ENCODE measurements at regions not wholly inside any gene's neighbourhood (a gene's known extent, or its start where the extent isn't known, plus 50 kb on each side); places are given as distances from the start of the nearest gene placed in this dataset.

DNA sequence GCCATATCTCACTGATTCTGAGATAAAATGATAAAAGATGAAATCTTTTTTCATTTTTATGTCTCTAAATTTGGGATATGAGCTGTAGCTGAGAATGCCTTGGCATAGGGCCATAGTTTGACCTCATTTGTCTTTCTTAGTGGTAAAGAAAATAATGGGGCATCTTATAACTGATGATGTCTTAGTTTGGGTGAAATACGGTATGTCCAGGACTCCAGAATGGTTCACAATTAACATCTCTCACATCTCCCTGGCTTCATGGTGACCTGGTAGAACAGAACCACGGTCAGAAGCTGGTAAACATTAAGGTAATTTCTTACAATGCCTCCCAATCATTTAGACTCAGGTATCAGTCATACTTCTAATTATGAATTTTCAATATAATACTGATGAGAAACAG, 250.8 kb downstream of the MAT2B start:
- TF ChIP-seq, protein P1, sequence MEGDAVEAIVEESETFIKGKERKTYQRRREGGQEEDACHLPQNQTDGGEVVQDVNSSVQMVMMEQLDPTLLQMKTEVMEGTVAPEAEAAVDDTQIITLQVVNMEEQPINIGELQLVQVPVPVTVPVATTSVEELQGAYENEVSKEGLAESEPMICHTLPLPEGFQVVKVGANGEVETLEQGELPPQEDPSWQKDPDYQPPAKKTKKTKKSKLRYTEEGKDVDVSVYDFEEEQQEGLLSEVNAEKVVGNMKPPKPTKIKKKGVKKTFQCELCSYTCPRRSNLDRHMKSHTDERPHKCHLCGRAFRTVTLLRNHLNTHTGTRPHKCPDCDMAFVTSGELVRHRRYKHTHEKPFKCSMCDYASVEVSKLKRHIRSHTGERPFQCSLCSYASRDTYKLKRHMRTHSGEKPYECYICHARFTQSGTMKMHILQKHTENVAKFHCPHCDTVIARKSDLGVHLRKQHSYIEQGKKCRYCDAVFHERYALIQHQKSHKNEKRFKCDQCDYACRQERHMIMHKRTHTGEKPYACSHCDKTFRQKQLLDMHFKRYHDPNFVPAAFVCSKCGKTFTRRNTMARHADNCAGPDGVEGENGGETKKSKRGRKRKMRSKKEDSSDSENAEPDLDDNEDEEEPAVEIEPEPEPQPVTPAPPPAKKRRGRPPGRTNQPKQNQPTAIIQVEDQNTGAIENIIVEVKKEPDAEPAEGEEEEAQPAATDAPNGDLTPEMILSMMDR (IDR thresholded peaks at IDR 0.05), result no peak
- Histone ChIP-seq H3K4me1 (no peaks in the 10 kb centered on the region), H3K4me3 (no peak overlapping the region), H3K27ac (no peak overlapping the region), H3K9me3 (no peaks in the 10 kb centered on the region), H3K27me3 (no peaks in the 10 kb centered on the region), H3K36me3 (no peaks in the 10 kb centered on the region)
- DNase-seq (ENCODE audit: low spot score), result no peak

- H3K4me3 ChIP-seq, result no peak overlapping the region
- H3K4me1 ChIP-seq, result no peaks in the 10 kb centered on the region
- TF ChIP-seq, protein P1 (IDR thresholded peaks at IDR 0.05), result no peak
- no peaks in the 10 kb centered on the region for H3K27me3 ChIP-seq
- H3K27ac ChIP-seq, result no peak overlapping the region
- no peaks in the 10 kb centered on the region for H3K36me3 ChIP-seq
- no peaks in the 10 kb centered on the region for H3K9me3 ChIP-seq
- no peak for DNase-seq (ENCODE audit: low spot score)
These were observed 251.9 kb downstream of the MAT2B start for GRCh38 chr5:163757344-163757743.

- H3K4me1 ChIP-seq, result no peaks in the 10 kb centered on the region
- H3K36me3 ChIP-seq, result no peaks in the 10 kb centered on the region
- DNase-seq (ENCODE audit: low spot score), result no peak
- no peak overlapping the region for H3K4me3 ChIP-seq
- H3K27ac ChIP-seq, result no peak overlapping the region
- H3K27me3 ChIP-seq, result no peaks in the 10 kb centered on the region
- no peaks in the 10 kb centered on the region for H3K9me3 ChIP-seq
- TF ChIP-seq, protein P1 (IDR thresholded peaks at IDR 0.05), result no peak
These were observed 252.9 kb downstream of the MAT2B start for GRCh38 chr5:163758283-163758711.

- no peak for DNase-seq (ENCODE audit: low spot score)
- no peaks in the 10 kb centered on the region for H3K27me3 ChIP-seq
- no peak overlapping the region for H3K27ac ChIP-seq
- no peak overlapping the region for H3K4me3 ChIP-seq
- H3K9me3 ChIP-seq, result no peaks in the 10 kb centered on the region
- TF ChIP-seq, protein P1 (IDR thresholded peaks at IDR 0.05), result no peak
- no peaks in the 10 kb centered on the region for H3K36me3 ChIP-seq
- no peaks in the 10 kb centered on the region for H3K4me1 ChIP-seq
These were observed 253.7 kb downstream of the MAT2B start for GRCh38 chr5:163759000-163759704.

- Histone ChIP-seq H3K4me3 (no peak overlapping the region), H3K27ac (no peak overlapping the region), H3K36me3 (no peaks in the 10 kb centered on the region), H3K4me1 (no peaks in the 10 kb centered on the region), H3K27me3 (no peaks in the 10 kb centered on the region), H3K9me3 (no peaks in the 10 kb centered on the region)
- TF ChIP-seq, protein P1 (IDR thresholded peaks at IDR 0.05), result no peak
- DNase-seq (ENCODE audit: low spot score), result no peak
These were observed 255.1 kb downstream of the MAT2B start for GRCh38 chr5:163760498-163760897.
